IMR-90 (cell line): ENCODE measurements at regions not wholly inside any gene's neighbourhood (a gene's known extent, or its start where the extent isn't known, plus 50 kb on each side); places are given as distances from the start of the nearest gene placed in this dataset.

Experiments
- ATAC-seq: fragments of 200-7000 bp; cut with Tn5 transposase; 2 replicates; pipeline ENCODE4 v1.9.1; 2020; ENCODE audit warnings: low read depth, mild to moderate bottlenecking, moderate library complexity
- BruUV-seq: library from RNA; stranded (reverse); fragments of 400-500 nt; replicated peaks from 2 replicates; lab custom pipeline; 2021; lab: Mats Ljungman, UMichigan
- CTCF ChIA-PET: fragments of 300-600 bp; formaldehyde crosslinking; extraction: SDS; loops from one replicate; lab custom pipeline; 2021; ENCODE audit warnings: antibody characterized with exemption; lab: Yijun Ruan, JAX
- POLR2A ChIA-PET: fragments of 300-600 bp; sonication (Branson Sonifier 250); formaldehyde crosslinking; loops from one replicate; lab custom pipeline; 2022; ENCODE audit warnings: antibody characterized with exemption; ENCODE audit not compliant: unreplicated experiment; lab: Charles Lee
- DNase-seq: peaks from one replicate; pipeline ENCODE4 v3.0.0; 2013
- H2AFZ ChIP-seq: replicated peaks from 2 replicates; pipeline ENCODE3; 2013; ENCODE audit warnings: low read length, mild to moderate bottlenecking; ENCODE audit not compliant: poor library complexity
- H2AK5ac ChIP-seq: 2 replicates; pipeline ENCODE4 v1.6.1; 2013; ENCODE audit warnings: low read depth, low read length, inconsistent platforms
- H2AK9ac ChIP-seq: replicated peaks from 2 replicates; pipeline ENCODE3; 2013; ENCODE audit warnings: mild to moderate bottlenecking, low read depth, low read length, moderate library complexity; ENCODE audit not compliant: poor library complexity
- H2BK120ac ChIP-seq: 2 replicates; pipeline ENCODE4 v1.6.1; 2013; ENCODE audit warnings: low read depth, low read length, inconsistent platforms
- H2BK15ac ChIP-seq: 3 replicates; pipeline ENCODE4 v1.6.1; 2013; ENCODE audit warnings: low read depth, low read length, inconsistent platforms
- H2BK20ac ChIP-seq: 2 replicates; pipeline ENCODE4 v1.6.1; 2013; ENCODE audit warnings: low read depth, mild to moderate bottlenecking, inconsistent platforms, low read length, moderate library complexity
- H2BK5ac ChIP-seq: 2 replicates; pipeline ENCODE4 v1.6.1; 2013; ENCODE audit warnings: mild to moderate bottlenecking, low read depth, low read length, inconsistent platforms; ENCODE audit not compliant: poor library complexity, severe bottlenecking
- H3K14ac ChIP-seq: replicated peaks from 2 replicates; pipeline ENCODE4 v1.6.1; 2013; ENCODE audit warnings: low read depth, low read length, inconsistent platforms
- H3K18ac ChIP-seq: 2 replicates; pipeline ENCODE4 v1.6.1; 2013; ENCODE audit warnings: low read depth, low read length, control low read depth
- H3K23ac ChIP-seq: 2 replicates; pipeline ENCODE4 v1.6.1; 2013; ENCODE audit warnings: low read depth, low read length, inconsistent platforms
- H3K27ac ChIP-seq: 2 replicates; pipeline ENCODE4 v1.5.1; 2013; ENCODE audit warnings: mild to moderate bottlenecking, control low read depth, low read length; ENCODE audit not compliant: insufficient read depth
- H3K27me3 ChIP-seq: 2 replicates; pipeline ENCODE4 v1.6.1; 2013; ENCODE audit warnings: low read length; ENCODE audit not compliant: control insufficient read depth, insufficient read depth
- H3K36me3 ChIP-seq: 2 replicates; pipeline ENCODE4 v1.6.1; 2013; ENCODE audit warnings: low read length, mixed read lengths; ENCODE audit not compliant: control insufficient read depth, insufficient read depth
- H3K4ac ChIP-seq: 2 replicates; pipeline ENCODE4 v1.6.1; 2013; ENCODE audit warnings: low read depth, low read length, inconsistent platforms
- H3K4me1 ChIP-seq: 2 replicates; pipeline ENCODE4 v1.6.1; 2013; ENCODE audit warnings: low read length, mixed read lengths; ENCODE audit not compliant: control insufficient read depth, insufficient read depth
- H3K4me2 ChIP-seq: 2 replicates; pipeline ENCODE4 v1.6.1; 2013; ENCODE audit warnings: low read depth, mild to moderate bottlenecking, control low read depth, low read length, moderate library complexity
- H3K4me3 ChIP-seq: 2 replicates; pipeline ENCODE4 v1.5.1; 2013; ENCODE audit warnings: low read depth, mild to moderate bottlenecking, control low read depth, low read length, moderate library complexity; ENCODE audit not compliant: insufficient read depth
- H3K56ac ChIP-seq: 2 replicates; pipeline ENCODE4 v1.6.1; 2013; ENCODE audit warnings: low read length, inconsistent platforms; ENCODE audit not compliant: insufficient read depth; ENCODE audit errors: extremely low read depth
- H3K79me1 ChIP-seq, 2 experiments: 2 replicates each; pipeline ENCODE4 v1.6.1; 2013; ENCODE audit warnings: low read length in 2 of 2, inconsistent platforms in 1 of 2, low read depth in 1 of 2
- H3K9ac ChIP-seq: 2 replicates; pipeline ENCODE4 v1.6.1; 2013; ENCODE audit warnings: low read depth, low read length, control low read depth
- H3K9me1 ChIP-seq: 2 replicates; pipeline ENCODE4 v1.6.1; 2013; ENCODE audit warnings: low read length, inconsistent platforms; ENCODE audit not compliant: insufficient read depth
- H3K9me3 ChIP-seq: 2 replicates; pipeline ENCODE4 v1.6.1; 2013; ENCODE audit warnings: low read length; ENCODE audit not compliant: control insufficient read depth, insufficient read depth
- H4K20me1 ChIP-seq: 2 replicates; pipeline ENCODE4 v1.6.1; 2013; ENCODE audit warnings: low read length, inconsistent platforms; ENCODE audit not compliant: insufficient read depth
- H4K5ac ChIP-seq: 2 replicates; pipeline ENCODE4 v1.6.1; 2013; ENCODE audit warnings: mild to moderate bottlenecking, low read depth, low read length, control low read depth
- H4K8ac ChIP-seq, 2 experiments: 2 replicates each; pipeline ENCODE4 v1.6.1; 2013; ENCODE audit warnings: low read depth in 2 of 2, low read length in 2 of 2, control low read depth in 1 of 2, inconsistent platforms in 1 of 2
- H4K91ac ChIP-seq: 2 replicates; pipeline ENCODE4 v1.6.1; 2013; ENCODE audit warnings: low read depth, low read length, inconsistent platforms; ENCODE audit not compliant: insufficient read depth
- CEBPB ChIP-seq: IDR thresholded peaks from 2 replicates; pipeline ENCODE4 v1.6.1; 2012; ENCODE audit warnings: low read depth, low read length, improper control_type of control experiment
- CHD1 ChIP-seq: IDR thresholded peaks from 2 replicates; pipeline ENCODE4 v1.6.1; 2012; ENCODE audit warnings: low read depth, low read length, improper control_type of control experiment
- CTCF ChIP-seq: conservative IDR thresholded peaks from 2 replicates; pipeline ENCODE4 v1.5.1; 2012; ENCODE audit warnings: mild to moderate bottlenecking, low read depth, low read length, improper control_type of control experiment
- MAZ ChIP-seq: IDR thresholded peaks from 2 replicates; pipeline ENCODE4 v1.6.1; 2012; ENCODE audit warnings: low read depth, mild to moderate bottlenecking, low read length, improper control_type of control experiment, moderate library complexity, borderline replicate concordance
- RCOR1 ChIP-seq: IDR thresholded peaks from 2 replicates; pipeline ENCODE4 v1.6.1; 2012; ENCODE audit warnings: mild to moderate bottlenecking, low read length, improper control_type of control experiment; ENCODE audit not compliant: insufficient replicate concordance
- SMC3 ChIP-seq: fragments of 150-350 bp; IDR thresholded peaks from 2 replicates; pipeline ENCODE4 v1.6.1; 2016; ENCODE audit warnings: low read depth, mild to moderate bottlenecking, antibody characterized with exemption, low read length, moderate library complexity
- WGBS, 2 experiments: methylation state at CpG; one replicate each; pipeline versions ENCODE4 v1.1.5 to v1.1.7; 2013; ENCODE audit warnings: missing lambda C conversion rate in 2 of 2; ENCODE audit not compliant: insufficient read length in 1 of 2; ENCODE audit errors: extremely low coverage in 2 of 2; 5-methylcytosine and 5-hydroxymethylcytosine counted together
- dilution Hi-C: fragments of 300-500 bp; cut with HindIII; formaldehyde crosslinking; loops from one replicate; pipeline ENCODE4 v1.14.3; 2018; ENCODE audit warnings: low sequenced_read_pairs; ENCODE audit not compliant: unreplicated experiment
- in situ Hi-C: fragments of 300-500 bp; cut with MboI; formaldehyde crosslinking; loops from 3 replicates; pipeline ENCODE4 v1.14.3; 2019; ENCODE audit warnings: low sequenced_read_pairs, inconsistent platforms, mixed read lengths
- intact Hi-C: fragments of 100-400 bp; cut with micrococcal nuclease; formaldehyde crosslinking; loops from 2 replicates; pipeline ENCODE4 v1.10.0; 2022

GRCh38 chr9:120257483-120257882 lies 322.5 kb downstream of the CDK5RAP2 start:
- H3K4me2 ChIP-seq: no peak overlapping the region
- H2AK9ac ChIP-seq: no peak overlapping the region
- H4K8ac ChIP-seq: no peak overlapping the region
- no peak overlapping the region for H3K14ac ChIP-seq
- no peak overlapping the region for H4K5ac ChIP-seq
- DNase-seq (no peak), ATAC-seq (no peak)
- H3K4me1 ChIP-seq: no peaks in the 10 kb centered on the region
- no peak overlapping the region for H2BK5ac ChIP-seq
- no peaks in the 10 kb centered on the region for H3K36me3 ChIP-seq
- TF ChIP-seq MAZ (no peak), CEBPB (no peak), CHD1 (no peak), SMC3 (no peak), CTCF (no peak), RCOR1 (no peak)
- WGBS, 2 experiments: no CpG with 5 or more reads among the region's 6 CpGs
- ChIA-PET POLR2A (no interaction called here), CTCF (no interaction called here)
- H3K79me1 ChIP-seq: no peaks in the 10 kb centered on the region
- H4K91ac ChIP-seq: no peak overlapping the region
- no peaks in the 10 kb centered on the region for H3K27me3 ChIP-seq
- no peak overlapping the region for H3K18ac ChIP-seq
- no peaks in the 10 kb centered on the region for H3K9me1 ChIP-seq
- no peak overlapping the region for H3K27ac ChIP-seq
- no peak overlapping the region for H3K9ac ChIP-seq
- no peak overlapping the region for H2AK5ac ChIP-seq
- intact Hi-C loops: no loop called here
- in situ Hi-C loops: no loop called here
- no peak overlapping the region for H3K4me3 ChIP-seq
- H3K23ac ChIP-seq: no peak overlapping the region
- no peak overlapping the region for H2AFZ ChIP-seq
- H3K4ac ChIP-seq: no peak overlapping the region
- H2BK20ac ChIP-seq: no peak overlapping the region
- BruUV-seq: no TSS peak
- no peak overlapping the region for H2BK120ac ChIP-seq
- no peaks in the 10 kb centered on the region for H3K9me3 ChIP-seq
- H3K56ac ChIP-seq: no peak overlapping the region
- H4K20me1 ChIP-seq: no peaks in the 10 kb centered on the region
- dilution Hi-C loops: no loop called here
- no peak overlapping the region for H2BK15ac ChIP-seq
